HFFc6 (cell line): ENCODE measurements at regions not wholly inside any gene's neighbourhood (a gene's known extent, or its start where the extent isn't known, plus 50 kb on each side); places are given as distances from the start of the nearest gene placed in this dataset.
A peak's percentile ranks its signal among the peaks of the same experiment; 100 is the strongest.

Experiments
- DNase-seq: peaks from one replicate; pipeline ENCODE4 v3.0.0-alpha.2; 2018
- H3K27ac Mint-ChIP-seq: 2 replicates; pipeline ENCODE4 v1.8.0; 2020; ENCODE audit warnings: mild to moderate bottlenecking, mixed read lengths
- H3K27me3 Mint-ChIP-seq: 2 replicates; pipeline ENCODE4 v1.8.0; 2021; ENCODE audit warnings: mild to moderate bottlenecking, moderate library complexity, mixed read lengths; ENCODE audit not compliant: insufficient read depth
- H3K36me3 Mint-ChIP-seq: 2 replicates; pipeline ENCODE4 v1.8.0; 2021; ENCODE audit warnings: low read depth, mixed read lengths
- H3K4me1 Mint-ChIP-seq: 2 replicates; pipeline ENCODE4 v1.8.0; 2020; ENCODE audit warnings: low read depth, mixed read lengths
- H3K4me3 Mint-ChIP-seq: 2 replicates; pipeline ENCODE4 v1.8.0; 2020; ENCODE audit warnings: mild to moderate bottlenecking, moderate library complexity, mixed read lengths
- H3K9me3 Mint-ChIP-seq: 2 replicates; pipeline ENCODE4 v1.8.0; 2020; ENCODE audit warnings: mild to moderate bottlenecking, mixed read lengths
- CTCF ChIP-seq: fragments of 200-600 bp; sonication (generic); IDR thresholded peaks from 2 replicates; pipeline ENCODE4 v1.5.0; 2021; ENCODE audit warnings: antibody characterized with exemption, mild to moderate bottlenecking

GRCh38 chr2:226256709-226257376, 542.8 kb downstream of the IRS1 start:
- no peak for DNase-seq
- Mint-ChIP-seq H3K4me3 (no peak overlapping the region), H3K36me3 (peaks cover 6% of the 10 kb centered on the region), H3K27me3 (no peaks in the 10 kb centered on the region; the same call in 1 of the 2 replicates), H3K27ac (peak overlapping the region; percentile 78), H3K9me3 (no peaks in the 10 kb centered on the region), H3K4me1 (peaks cover 17% of the 10 kb centered on the region)
- no peak for TF ChIP-seq CTCF

- no peaks in the 10 kb centered on the region for H3K9me3 Mint-ChIP-seq
- peak overlapping the region; percentile 78 for H3K27ac Mint-ChIP-seq
- no peak overlapping the region for H3K4me3 Mint-ChIP-seq
- no peaks in the 10 kb centered on the region; the same call in 1 of the 2 replicates for H3K27me3 Mint-ChIP-seq
- H3K4me1 Mint-ChIP-seq = peaks cover 17% of the 10 kb centered on the region
- TF ChIP-seq CTCF = no peak
- DNase-seq = peak; percentile 86
- H3K36me3 Mint-ChIP-seq = peaks cover 4% of the 10 kb centered on the region
These were observed 543.4 kb downstream of the IRS1 start for GRCh38 chr2:226256237-226256636.

- Mint-ChIP-seq H3K4me3 (no peak overlapping the region), H3K4me1 (peaks cover 24% of the 10 kb centered on the region), H3K9me3 (no peaks in the 10 kb centered on the region), H3K36me3 (no peaks in the 10 kb centered on the region; the same call in 1 of the 2 replicates), H3K27ac (no peak overlapping the region), H3K27me3 (no peaks in the 10 kb centered on the region; the same call in 1 of the 2 replicates)
- DNase-seq = no peak
- TF ChIP-seq CTCF = no peak
These were observed 548.0 kb downstream of the IRS1 start for GRCh38 chr2:226251661-226252060.

GRCh38 chr2:226247289-226248275, 552.0 kb downstream of the IRS1 start:
- no peak overlapping the region for H3K4me3 Mint-ChIP-seq
- TF ChIP-seq CTCF = peak; percentile 42
- peak overlapping the region; percentile 49 for H3K27ac Mint-ChIP-seq

GRCh38 chr2:226234187-226234586, 565.4 kb downstream of the IRS1 start:
- Mint-ChIP-seq H3K4me1 (no peaks in the 10 kb centered on the region), H3K36me3 (no peaks in the 10 kb centered on the region), H3K27me3 (no peaks in the 10 kb centered on the region), H3K9me3 (no peaks in the 10 kb centered on the region), H3K27ac (no peak overlapping the region), H3K4me3 (no peak overlapping the region)
- DNase-seq = no peak
- TF ChIP-seq CTCF = no peak

More at GRCh38 chr2:226247289-226248275, 552.0 kb downstream of the IRS1 start:
- H3K27me3 Mint-ChIP-seq = no peaks in the 10 kb centered on the region; the same call in 1 of the 2 replicates
- H3K36me3 Mint-ChIP-seq = peaks cover 9% of the 10 kb centered on the region
- peaks cover 15% of the 10 kb centered on the region for H3K4me1 Mint-ChIP-seq
- H3K9me3 Mint-ChIP-seq = peaks cover 14% of the 10 kb centered on the region
- peak; percentile 14 for DNase-seq
